T-helper 17 cell (primary cell): ENCODE measurements at regions not wholly inside any gene's neighbourhood (a gene's known extent, or its start where the extent isn't known, plus 50 kb on each side); places are given as distances from the start of the nearest gene placed in this dataset.
"Not testable (repeated sequence)": the region's sequence is repeated elsewhere in the genome, so short reads cannot be mapped to it uniquely, and the experiment has no call there.

ENCODE experiments used
- ATAC-seq: fragments of 150-1000 bp; cut with Tn5 transposase; 2 replicates; pipeline ENCODE4 v1.10.0; 2021; ENCODE audit warnings: mild to moderate bottlenecking, moderate library complexity
- DNase-seq, 3 donors: peaks; one replicate each; pipeline versions ENCODE4 v3.0.0 to v3.0.0-alpha.2; 2020 to 2021
- H3K9me3 ChIP-seq: one replicate; pipeline ENCODE4 v1.7.0; 2013; ENCODE audit warnings: low read length, mild to moderate bottlenecking; ENCODE audit not compliant: control insufficient read depth, poor library complexity, severe bottlenecking
- H3K27ac Mint-ChIP-seq: one replicate; pipeline ENCODE4 v1.8.0; 2022; ENCODE audit warnings: mild to moderate bottlenecking, moderate library complexity, mixed read lengths
- H3K27me3 Mint-ChIP-seq: one replicate; pipeline ENCODE4 v1.8.0; 2022; ENCODE audit warnings: mixed read lengths
- H3K36me3 Mint-ChIP-seq: one replicate; pipeline ENCODE4 v1.8.0; 2022; ENCODE audit warnings: low read depth, mixed read lengths
- H3K4me1 Mint-ChIP-seq: one replicate; pipeline ENCODE4 v1.8.0; 2022; ENCODE audit warnings: mild to moderate bottlenecking, mixed read lengths
- H3K4me3 Mint-ChIP-seq: one replicate; pipeline ENCODE4 v1.8.0; 2022; ENCODE audit warnings: mild to moderate bottlenecking, moderate library complexity, mixed read lengths

DNA sequence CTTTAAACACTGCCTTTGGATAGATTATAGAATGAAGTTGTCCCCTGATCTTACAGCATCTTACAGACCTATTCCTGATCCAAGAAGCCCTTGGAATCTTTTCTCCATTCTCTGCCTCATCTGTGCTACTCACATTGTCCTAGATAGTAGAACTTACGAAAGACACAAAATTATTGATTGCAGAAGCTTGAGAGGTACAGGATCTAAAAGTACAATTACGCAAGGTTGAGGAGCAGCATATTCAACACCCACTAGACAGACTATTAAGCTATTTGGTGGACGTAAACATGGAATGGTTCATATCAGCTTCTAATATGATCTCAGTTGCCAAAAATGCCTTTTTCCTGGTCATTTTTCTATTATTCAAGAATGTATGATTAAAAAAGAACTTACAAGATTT, 90.5 kb upstream of the SEM1 start:
- H3K4me1 Mint-ChIP-seq: no peaks in the 10 kb centered on the region
- no peaks in the 10 kb centered on the region for H3K36me3 Mint-ChIP-seq
- H3K27ac Mint-ChIP-seq: no peak overlapping the region
- no peak overlapping the region for H3K4me3 Mint-ChIP-seq
- peaks cover 45% of the 10 kb centered on the region for H3K27me3 Mint-ChIP-seq
- ATAC-seq (no peak), DNase-seq (no peak)
- no peaks in the 10 kb centered on the region for H3K9me3 ChIP-seq

- H3K27me3 Mint-ChIP-seq: peaks cover 45% of the 10 kb centered on the region
- H3K36me3 Mint-ChIP-seq: no peaks in the 10 kb centered on the region
- no peak overlapping the region for H3K27ac Mint-ChIP-seq
- no peak overlapping the region for H3K4me3 Mint-ChIP-seq
- no peaks in the 10 kb centered on the region for H3K9me3 ChIP-seq
- no peaks in the 10 kb centered on the region for H3K4me1 Mint-ChIP-seq
- no peak for DNase-seq
- ATAC-seq: no peak
Observed at GRCh38 chr7:96800824-96801223, 91.2 kb upstream of the SEM1 start.

DNA sequence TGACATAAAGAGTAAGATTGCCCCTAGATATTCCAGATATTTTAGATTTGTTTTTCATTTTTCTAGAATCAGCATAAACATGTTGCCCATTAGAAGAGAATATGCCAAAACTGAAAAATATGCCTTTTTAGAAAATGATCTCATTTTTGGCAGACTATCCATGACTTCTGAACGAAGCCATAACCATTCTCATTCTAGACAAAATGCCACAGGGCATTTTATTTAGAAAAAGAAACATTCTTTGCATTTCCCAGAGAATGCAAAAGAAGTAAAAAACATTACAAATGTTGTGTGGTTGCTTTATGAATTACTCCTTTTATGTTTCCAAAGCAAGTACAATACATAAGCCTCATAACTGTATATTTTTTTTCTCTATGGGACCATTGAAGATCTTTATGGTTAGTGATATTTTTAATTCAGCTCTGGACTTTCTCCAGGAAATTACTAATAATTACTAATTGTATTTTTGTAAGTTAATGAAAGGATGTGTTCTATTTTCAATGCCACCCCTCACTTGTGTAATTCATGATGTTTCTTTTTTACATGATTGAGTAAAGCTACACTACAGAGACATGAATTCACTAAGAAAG, 109.6 kb upstream of the SEM1 start:
- Mint-ChIP-seq H3K27me3 (peaks cover 5% of the 10 kb centered on the region), H3K36me3 (no peaks in the 10 kb centered on the region), H3K27ac (no peak overlapping the region), H3K4me3 (no peak overlapping the region), H3K4me1 (no peaks in the 10 kb centered on the region)
- DNase-seq: no peak
- no peaks in the 10 kb centered on the region for H3K9me3 ChIP-seq
- ATAC-seq: no peak

- peaks cover 16% of the 10 kb centered on the region for H3K27me3 Mint-ChIP-seq
- not testable (repeated sequence) for H3K36me3 Mint-ChIP-seq, ATAC-seq, H3K4me3 Mint-ChIP-seq, DNase-seq, H3K9me3 ChIP-seq, H3K27ac Mint-ChIP-seq, H3K4me1 Mint-ChIP-seq
Observed at GRCh38 chr7:96821131-96821530, 111.5 kb upstream of the SEM1 start.

DNA sequence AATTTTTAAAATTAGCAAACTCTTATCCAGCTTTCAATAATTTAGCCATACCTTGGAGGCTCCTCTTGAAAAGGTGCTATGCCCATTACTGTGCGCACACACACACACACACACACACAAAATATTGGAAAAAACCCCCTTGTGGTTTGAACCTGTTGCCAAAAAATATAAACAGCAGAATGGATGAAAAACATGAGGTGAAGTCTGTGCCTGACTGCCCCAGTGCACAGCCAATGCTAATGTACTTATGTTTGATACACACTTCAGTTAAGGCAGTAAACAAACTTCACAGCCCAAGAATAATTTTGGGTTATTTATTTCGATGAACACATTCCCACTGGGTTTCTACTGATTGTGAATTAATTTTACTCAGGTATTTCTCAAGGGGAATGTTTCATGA, 113.2 kb upstream of the SEM1 start:
- Mint-ChIP-seq H3K27ac (no peak overlapping the region), H3K4me3 (no peak overlapping the region), H3K36me3 (no peaks in the 10 kb centered on the region), H3K27me3 (peaks cover 21% of the 10 kb centered on the region), H3K4me1 (peaks cover 3% of the 10 kb centered on the region)
- DNase-seq: no peak
- H3K9me3 ChIP-seq: no peaks in the 10 kb centered on the region
- no peak for ATAC-seq

- H3K4me3 Mint-ChIP-seq: no peak overlapping the region
- DNase-seq (no peak), ATAC-seq (no peak)
- H3K27me3 Mint-ChIP-seq: peaks cover 24% of the 10 kb centered on the region
- H3K4me1 Mint-ChIP-seq: peaks cover 3% of the 10 kb centered on the region
- no peaks in the 10 kb centered on the region for H3K36me3 Mint-ChIP-seq
- no peaks in the 10 kb centered on the region for H3K9me3 ChIP-seq
- H3K27ac Mint-ChIP-seq: no peak overlapping the region
Observed at GRCh38 chr7:96823274-96823673, 113.6 kb upstream of the SEM1 start.

DNA sequence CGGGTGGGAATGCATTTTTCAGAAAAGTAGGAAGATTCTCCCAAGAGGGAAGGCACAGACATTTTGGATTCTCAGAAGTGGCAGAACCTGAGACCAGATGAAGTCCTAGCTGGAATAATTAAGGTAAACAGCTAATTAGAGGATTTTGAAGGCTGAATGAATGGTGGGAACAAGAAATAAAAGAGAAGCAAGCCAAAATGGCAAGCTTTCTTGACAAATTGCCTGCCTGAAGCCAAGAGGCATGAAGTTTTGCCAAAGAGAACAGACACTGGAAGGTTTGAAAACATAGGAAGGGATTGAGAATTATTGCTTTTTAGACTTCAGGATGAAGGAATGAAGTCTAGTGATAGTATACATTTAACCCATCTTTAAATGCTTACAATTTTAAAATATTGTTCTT, 115.0 kb upstream of the SEM1 start:
- DNase-seq: no peak
- Mint-ChIP-seq H3K4me1 (peaks cover 3% of the 10 kb centered on the region), H3K36me3 (no peaks in the 10 kb centered on the region), H3K27ac (no peak overlapping the region), H3K4me3 (no peak overlapping the region), H3K27me3 (peaks cover 24% of the 10 kb centered on the region)
- ATAC-seq: no peak
- no peaks in the 10 kb centered on the region for H3K9me3 ChIP-seq

DNA sequence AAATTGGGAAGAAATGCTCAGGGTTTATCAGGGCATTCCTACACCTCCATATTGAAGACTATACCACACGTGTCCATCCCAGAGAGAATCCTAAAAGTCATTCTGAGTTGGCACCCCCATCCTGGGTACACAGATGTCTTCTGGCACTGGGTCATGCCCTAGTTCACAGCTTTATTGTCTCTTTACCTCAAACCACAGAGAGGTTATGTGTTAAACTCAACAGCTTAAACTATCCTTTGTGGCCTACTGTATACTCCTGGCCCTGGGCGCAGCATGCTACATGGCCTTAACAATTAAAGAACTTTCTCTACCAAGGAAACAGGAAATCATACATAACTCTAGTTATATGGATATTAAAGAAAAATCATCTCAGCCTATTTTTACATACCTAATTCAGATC, 115.6 kb upstream of the SEM1 start:
- Mint-ChIP-seq H3K36me3 (no peaks in the 10 kb centered on the region), H3K4me1 (peaks cover 3% of the 10 kb centered on the region), H3K27ac (no peak overlapping the region), H3K4me3 (no peak overlapping the region), H3K27me3 (peaks cover 24% of the 10 kb centered on the region)
- ATAC-seq: no peak
- no peak for DNase-seq
- H3K9me3 ChIP-seq: no peaks in the 10 kb centered on the region

GRCh38 chr7:96826089-96826488, 116.4 kb upstream of the SEM1 start:
- no peak overlapping the region for H3K4me3 Mint-ChIP-seq
- H3K27ac Mint-ChIP-seq: no peak overlapping the region
- H3K36me3 Mint-ChIP-seq: no peaks in the 10 kb centered on the region
- ATAC-seq (no peak), DNase-seq (no peak)
- H3K4me1 Mint-ChIP-seq: peaks cover 3% of the 10 kb centered on the region
- peaks cover 24% of the 10 kb centered on the region for H3K27me3 Mint-ChIP-seq
- H3K9me3 ChIP-seq: no peaks in the 10 kb centered on the region

- Mint-ChIP-seq H3K27me3 (peaks cover 24% of the 10 kb centered on the region), H3K4me3 (no peak overlapping the region)
Observed at GRCh38 chr7:96827701-96828100, 118.1 kb upstream of the SEM1 start.

GRCh38 chr7:96829121-96829520, 119.5 kb upstream of the SEM1 start:
- not testable (repeated sequence) for H3K27ac Mint-ChIP-seq, ATAC-seq, H3K4me1 Mint-ChIP-seq, DNase-seq, H3K36me3 Mint-ChIP-seq, H3K4me3 Mint-ChIP-seq, H3K9me3 ChIP-seq
- peaks cover 20% of the 10 kb centered on the region for H3K27me3 Mint-ChIP-seq

More at GRCh38 chr7:96827701-96828100, 118.1 kb upstream of the SEM1 start:
- H3K4me1 Mint-ChIP-seq: peaks cover 3% of the 10 kb centered on the region
- ATAC-seq (no peak), DNase-seq (no peak)
- no peaks in the 10 kb centered on the region for H3K36me3 Mint-ChIP-seq
- H3K27ac Mint-ChIP-seq: no peak overlapping the region
- H3K9me3 ChIP-seq: no peaks in the 10 kb centered on the region

DNA sequence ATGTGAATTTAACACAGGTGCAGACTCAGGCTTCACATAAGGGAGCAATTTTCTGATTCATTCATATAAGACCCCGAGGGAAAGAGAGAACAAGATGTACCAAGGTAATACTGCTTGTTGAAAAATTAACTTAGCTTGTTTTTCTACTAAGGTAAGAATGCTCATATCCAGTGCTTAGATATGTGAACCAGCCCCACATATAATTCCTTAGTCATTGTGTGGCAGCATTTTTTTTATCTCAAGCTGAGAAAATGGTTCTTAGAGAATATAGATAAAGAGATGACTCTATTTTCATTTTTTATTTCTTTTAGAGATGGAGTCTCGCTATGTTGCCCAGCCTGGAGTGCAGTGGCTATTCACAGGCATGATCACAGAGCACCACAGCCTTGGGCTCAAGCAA, 121.8 kb upstream of the SEM1 start:
- ATAC-seq: no peak
- Mint-ChIP-seq H3K36me3 (no peaks in the 10 kb centered on the region), H3K27me3 (peaks cover 8% of the 10 kb centered on the region), H3K4me1 (peaks cover 2% of the 10 kb centered on the region), H3K4me3 (no peak overlapping the region), H3K27ac (no peak overlapping the region)
- no peak for DNase-seq
- H3K9me3 ChIP-seq: no peaks in the 10 kb centered on the region

DNA sequence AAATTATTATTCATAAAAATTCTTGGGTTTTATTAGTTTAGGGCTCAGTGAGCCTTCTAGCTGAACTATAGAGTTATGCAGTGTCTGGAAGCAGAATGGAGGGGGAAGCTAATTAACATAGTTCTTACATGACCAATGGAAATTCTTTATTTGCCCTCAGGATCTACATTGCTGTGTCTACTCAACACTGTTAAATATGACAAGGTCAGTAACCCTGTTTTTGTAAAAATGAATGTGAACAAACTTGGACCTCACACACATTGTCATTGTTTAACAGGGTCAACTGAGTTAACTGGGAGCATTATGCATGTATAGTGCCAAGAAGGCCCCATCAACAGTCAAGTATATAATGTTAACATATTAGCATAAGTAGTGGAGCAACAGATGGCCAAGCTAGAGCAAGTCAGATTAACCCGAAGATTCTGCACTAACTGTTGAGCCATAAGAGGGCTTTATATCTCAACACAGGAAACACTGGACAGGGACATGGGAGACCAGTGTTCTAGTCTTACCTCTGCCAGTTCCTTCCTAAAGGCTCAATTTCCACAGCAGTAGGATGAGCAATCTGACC, 122.5 kb upstream of the SEM1 start:
- no peaks in the 10 kb centered on the region for H3K36me3 Mint-ChIP-seq
- ATAC-seq (no peak), DNase-seq (no peak)
- peaks cover 7% of the 10 kb centered on the region for H3K4me1 Mint-ChIP-seq
- no peak overlapping the region for H3K27ac Mint-ChIP-seq
- peaks cover 8% of the 10 kb centered on the region for H3K27me3 Mint-ChIP-seq
- no peak overlapping the region for H3K4me3 Mint-ChIP-seq
- H3K9me3 ChIP-seq: no peaks in the 10 kb centered on the region

DNA sequence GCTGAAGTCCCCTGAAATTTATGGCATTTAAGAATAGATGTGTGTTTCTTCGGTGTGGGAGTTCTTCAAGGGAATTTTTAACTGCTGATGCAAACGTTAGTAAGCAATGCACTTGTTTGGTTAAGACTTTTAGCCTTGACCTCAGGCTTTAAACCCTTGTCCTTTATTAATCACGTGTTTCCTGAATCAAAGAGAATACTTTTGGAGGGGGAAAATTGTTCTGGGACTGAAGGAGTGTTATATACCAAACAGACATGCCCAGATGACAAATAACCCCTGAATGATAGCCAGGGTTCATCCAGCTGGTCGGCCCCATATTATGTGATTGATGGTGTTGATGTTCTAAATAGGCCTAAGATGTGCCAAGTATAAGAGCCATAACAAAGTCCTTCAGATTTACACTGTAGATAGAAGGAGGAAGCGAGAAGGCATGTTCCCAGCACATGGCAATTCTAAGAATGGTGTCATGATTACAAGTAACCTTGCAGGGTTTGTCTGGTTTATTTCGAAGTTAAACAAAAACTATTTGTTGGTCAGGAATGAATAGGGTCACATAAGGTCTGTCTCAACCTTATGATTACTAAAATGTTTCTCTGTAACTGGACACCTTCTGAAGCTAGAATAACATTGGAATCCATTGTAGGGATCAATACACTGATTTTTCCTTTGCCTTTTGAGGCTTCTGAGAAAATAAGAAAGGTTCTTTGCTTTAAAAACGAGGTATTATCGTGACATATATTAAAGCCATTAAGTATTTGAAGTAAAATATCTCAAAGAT, 124.2 kb upstream of the SEM1 start:
- no peak overlapping the region for H3K4me3 Mint-ChIP-seq
- DNase-seq (no peak), ATAC-seq (no peak)
- H3K4me1 Mint-ChIP-seq: peaks cover 22% of the 10 kb centered on the region
- H3K36me3 Mint-ChIP-seq: no peaks in the 10 kb centered on the region
- peaks cover 4% of the 10 kb centered on the region for H3K27me3 Mint-ChIP-seq
- H3K27ac Mint-ChIP-seq: no peak overlapping the region
- no peaks in the 10 kb centered on the region for H3K9me3 ChIP-seq
